ENCODE measurements at regions not wholly inside any gene's neighbourhood (a gene's known extent, or its start where the extent isn't known, plus 50 kb on each side); places are given as distances from the start of the nearest gene placed in this dataset.

- TF ChIP-seq CTCF (IDR thresholded peaks at IDR 0.05; ENCODE audit: insufficient read depth, low read length) (no peak), GABPA (IDR thresholded peaks at IDR 0.05; ENCODE audit: low read depth) (no peak), POLR2AphosphoS5 (IDR thresholded peaks at IDR 0.05; ENCODE audit: low read depth) (no peak)
Measured at GRCh38 chr4:3362431-3363287, 69.8 kb downstream of the RGS12 start.

All from HL-60 (cell line).